Upper lobe of right lung (tissue), 1 donor: ENCODE measurements at regions not wholly inside any gene's neighbourhood (a gene's known extent, or its start where the extent isn't known, plus 50 kb on each side); places are given as distances from the start of the nearest gene placed in this dataset.

ENCODE experiments used
- ATAC-seq: fragments of 200-7000 bp; cut with Tn5 transposase; one replicate; pipeline ENCODE4 v1.9.1; 2020; ENCODE audit warnings: mild to moderate bottlenecking, moderate library complexity
- DNase-seq: peaks from one replicate; pipeline ENCODE4 v3.0.0-alpha.2; 2020
- H3K27ac ChIP-seq: fragments of 200-600 bp; one replicate; pipeline ENCODE4 v1.8.0; 2022
- H3K27me3 ChIP-seq: fragments of 200-600 bp; one replicate; pipeline ENCODE4 v1.8.0; 2022; ENCODE audit warnings: mild to moderate bottlenecking
- H3K36me3 ChIP-seq: fragments of 200-600 bp; one replicate; pipeline ENCODE4 v1.8.0; 2022
- H3K4me1 ChIP-seq: fragments of 200-600 bp; one replicate; pipeline ENCODE4 v1.8.0; 2022
- H3K4me3 ChIP-seq: fragments of 200-600 bp; one replicate; pipeline ENCODE4 v1.8.0; 2022; ENCODE audit warnings: mild to moderate bottlenecking
- H3K9me3 ChIP-seq: fragments of 200-600 bp; one replicate; pipeline ENCODE4 v1.8.0; 2022
- CTCF ChIP-seq: fragments of 200-600 bp; IDR thresholded peaks from one replicate; pipeline ENCODE4 v1.8.0; 2022; ENCODE audit warnings: antibody characterized with exemption
- intact Hi-C: fragments of 100-400 bp; cut with DNase I; formaldehyde crosslinking; loops from one replicate; pipeline ENCODE4 v1.11.0; 2022
- donor health status: DM: no; HTN: yes; CAD: no; lungs with severe emphysema.

DNA sequence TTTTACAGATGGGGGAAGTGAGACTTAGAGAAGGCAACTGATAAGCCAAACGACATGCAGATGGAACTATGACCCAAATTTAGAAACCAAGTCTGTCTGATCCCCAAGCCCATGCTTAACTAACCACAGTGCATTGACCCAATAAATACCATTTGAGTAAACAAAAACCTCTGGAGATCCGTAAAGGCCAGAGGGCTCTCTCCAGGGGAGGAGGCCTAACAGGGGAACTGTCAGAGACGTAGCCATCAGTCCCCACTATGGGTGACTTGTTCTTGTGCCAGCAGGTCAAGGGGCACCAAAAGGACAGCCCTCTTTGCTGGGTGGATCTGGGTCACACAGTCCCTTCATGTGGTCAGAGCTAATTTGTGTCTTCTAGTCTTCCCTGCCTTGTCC lies 420.2 kb downstream of the BCOR start:
- ATAC-seq (no peak), DNase-seq (no peak)
- Histone ChIP-seq H3K27ac (no peak overlapping the region), H3K9me3 (no peaks in the 10 kb centered on the region), H3K27me3 (no peaks in the 10 kb centered on the region), H3K36me3 (no peaks in the 10 kb centered on the region), H3K4me1 (no peaks in the 10 kb centered on the region), H3K4me3 (no peak overlapping the region)
- TF ChIP-seq CTCF, result no peak
- intact Hi-C loops, result no loop called here

- H3K27me3 ChIP-seq, result no peaks in the 10 kb centered on the region
- intact Hi-C loops, result no loop called here
- H3K9me3 ChIP-seq, result no peaks in the 10 kb centered on the region
- peak; percentile 15 for ATAC-seq
- no peak overlapping the region for H3K27ac ChIP-seq
- no peaks in the 10 kb centered on the region for H3K4me1 ChIP-seq
- DNase-seq, result no peak
- no peaks in the 10 kb centered on the region for H3K36me3 ChIP-seq
- H3K4me3 ChIP-seq, result no peak overlapping the region
- no peak for TF ChIP-seq CTCF
These were observed 419.6 kb downstream of the BCOR start for GRCh38 chrX:39677978-39678791.

DNA sequence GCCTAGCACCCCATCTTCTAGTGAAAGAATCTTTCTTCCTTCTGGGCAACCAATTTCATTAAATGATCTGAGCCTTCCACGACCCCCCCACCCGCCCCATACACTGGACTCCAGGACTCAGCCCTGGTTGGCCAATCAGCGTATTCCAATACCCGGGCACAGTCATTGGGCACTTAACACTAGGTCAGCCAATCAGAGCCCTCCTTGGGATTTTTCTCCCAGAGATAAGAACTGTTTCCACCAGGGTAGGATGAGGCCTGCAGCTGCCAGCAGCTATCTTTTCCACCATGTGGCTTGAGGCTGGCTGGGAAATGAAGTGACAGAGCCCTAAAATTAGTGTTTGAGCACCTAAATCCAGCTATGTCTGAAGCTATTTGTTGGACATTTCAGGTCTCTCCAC lies 418.8 kb downstream of the BCOR start:
- no peak for ATAC-seq
- intact Hi-C loops, result no loop called here

GRCh38 chrX:39679497-39680157 lies 418.1 kb downstream of the BCOR start:
- no peak for ATAC-seq
- DNase-seq, result no peak
- H3K4me3 ChIP-seq, result no peak overlapping the region
- H3K27ac ChIP-seq, result no peak overlapping the region
- no peaks in the 10 kb centered on the region for H3K9me3 ChIP-seq
- intact Hi-C loops, result no loop called here
- no peaks in the 10 kb centered on the region for H3K4me1 ChIP-seq
- H3K36me3 ChIP-seq, result no peaks in the 10 kb centered on the region
- H3K27me3 ChIP-seq, result no peaks in the 10 kb centered on the region
- no peak for TF ChIP-seq CTCF

More for the DNA sequence above, 418.8 kb downstream of the BCOR start:
- Histone ChIP-seq H3K4me1 (no peaks in the 10 kb centered on the region), H3K36me3 (no peaks in the 10 kb centered on the region), H3K27me3 (no peaks in the 10 kb centered on the region), H3K9me3 (no peaks in the 10 kb centered on the region), H3K4me3 (no peak overlapping the region), H3K27ac (no peak overlapping the region)
- no peak for DNase-seq
- no peak for TF ChIP-seq CTCF

GRCh38 chrX:39681885-39682284 lies 415.9 kb downstream of the BCOR start:
- no peaks in the 10 kb centered on the region for H3K27me3 ChIP-seq
- intact Hi-C loops, result no loop called here
- no peaks in the 10 kb centered on the region for H3K4me1 ChIP-seq
- ATAC-seq (no peak), DNase-seq (no peak)
- H3K36me3 ChIP-seq, result no peaks in the 10 kb centered on the region
- no peaks in the 10 kb centered on the region for H3K9me3 ChIP-seq
- no peak overlapping the region for H3K4me3 ChIP-seq
- H3K27ac ChIP-seq, result no peak overlapping the region
- TF ChIP-seq CTCF, result no peak
